GM12878 (cell line): ENCODE measurements at regions not wholly inside any gene's neighbourhood (a gene's known extent, or its start where the extent isn't known, plus 50 kb on each side); places are given as distances from the start of the nearest gene placed in this dataset.

Source experiments
- ATAC-seq: fragments of 200-7000 bp; cut with Tn5 transposase; 3 replicates; pipeline ENCODE4 v1.9.1; 2020; ENCODE audit warnings: mild to moderate bottlenecking, moderate library complexity
- BruUV-seq: library from RNA; stranded (reverse); fragments of 400-500 nt; replicated peaks from 2 replicates; lab custom pipeline; 2021; lab: Mats Ljungman, UMichigan
- CTCF ChIA-PET: fragments of 300-600 bp; sonication (Branson Sonifier 250); formaldehyde crosslinking; extraction: SDS; loops from one replicate; lab custom pipeline; 2021; ENCODE audit warnings: inconsistent platforms; lab: Yijun Ruan, JAX
- POLR2A ChIA-PET: fragments of 350-600 bp; formaldehyde crosslinking; extraction: SDS; loops from one replicate; lab custom pipeline; 2021; ENCODE audit warnings: inconsistent platforms; lab: Charles Lee
- RAD21 ChIA-PET: fragments of 300-600 bp; sonication (Branson Sonifier 250); formaldehyde crosslinking; loops from one replicate; lab custom pipeline; 2023; ENCODE audit warnings: antibody characterized with exemption; ENCODE audit not compliant: unreplicated experiment; lab: Charles Lee
- SMC1A ChIA-PET: fragments of 300-600 bp; sonication (Branson Sonifier 250); formaldehyde crosslinking; loops from one replicate; lab custom pipeline; 2023; ENCODE audit not compliant: unreplicated experiment, uncharacterized antibody; lab: Charles Lee
- DNase-seq: peaks from one replicate; pipeline ENCODE4 v3.0.0-alpha.2; 2011; ENCODE audit warnings: low read depth, low spot score
- FAIRE-seq: peaks from 3 replicates; lab custom pipeline; 2011; peaks lifted over from hg19 to GRCh38; lab: Jason Lieb, UNC
- H2AFZ ChIP-seq: 2 replicates; pipeline ENCODE4 v1.6.0; 2011; ENCODE audit warnings: low read depth, low read length, control low read depth; ENCODE audit not compliant: control insufficient read depth
- H3K27ac ChIP-seq: 2 replicates; pipeline ENCODE4 v1.5.1; 2011; ENCODE audit warnings: control low read depth; ENCODE audit not compliant: control insufficient read depth, insufficient read depth
- H3K27me3 ChIP-seq, 2 experiments: replicated peaks in 1 of 2; 2 replicates each; pipeline versions ENCODE4 v1.6.0 to v1.6.1; 2011; ENCODE audit warnings: low read length in 1 of 2; ENCODE audit not compliant: control insufficient read depth in 2 of 2, insufficient read depth in 2 of 2
- H3K36me3 ChIP-seq, 2 experiments: 2 replicates each; pipeline ENCODE4 v1.5.1; 2011; ENCODE audit warnings: low read length in 1 of 2; ENCODE audit not compliant: control insufficient read depth in 2 of 2, insufficient read depth in 2 of 2
- H3K4me1 ChIP-seq: 2 replicates; pipeline ENCODE4 v1.6.1; 2011; ENCODE audit warnings: mild to moderate bottlenecking, low read length, moderate library complexity, mixed read lengths; ENCODE audit not compliant: control insufficient read depth, insufficient read depth
- H3K4me2 ChIP-seq: 2 replicates; pipeline ENCODE4 v1.6.0; 2011; ENCODE audit warnings: control low read depth; ENCODE audit not compliant: control insufficient read depth, insufficient read depth
- H3K4me3 ChIP-seq: fragments of 200-600 bp; sonication (generic); 2 replicates; pipeline ENCODE4 v1.5.1; 2016
- H3K79me2 ChIP-seq: 2 replicates; pipeline ENCODE4 v1.6.0; 2011; ENCODE audit warnings: low read length; ENCODE audit not compliant: control insufficient read depth, insufficient read depth
- H3K9ac ChIP-seq: 2 replicates; pipeline ENCODE4 v1.8.0; 2011; ENCODE audit warnings: low read length, control low read depth, mixed read lengths; ENCODE audit not compliant: control insufficient read depth, insufficient read depth
- H3K9me3 ChIP-seq: replicated peaks from 3 replicates; pipeline ENCODE4 v1.5.1; 2011; ENCODE audit warnings: mild to moderate bottlenecking, low read length; ENCODE audit not compliant: control insufficient read depth, insufficient read depth
- H4K20me1 ChIP-seq: 2 replicates; pipeline ENCODE4 v1.6.0; 2011; ENCODE audit not compliant: control insufficient read depth, insufficient read depth
- E2F8 ChIP-seq: fragments of 450-650 bp; IDR thresholded peaks from 2 replicates; pipeline ENCODE4 v1.6.1; 2018; ENCODE audit warnings: mild to moderate bottlenecking, low read depth, moderate library complexity; ENCODE audit not compliant: partially characterized antibody
- E4F1 ChIP-seq: fragments of 450-650 bp; IDR thresholded peaks from 2 replicates; pipeline ENCODE4 v1.6.1; 2018; ENCODE audit warnings: borderline replicate concordance, mild to moderate bottlenecking; ENCODE audit not compliant: partially characterized antibody
- KLF5 ChIP-seq: fragments of 450-650 bp; IDR thresholded peaks from 2 replicates; pipeline ENCODE4 v1.6.1; 2014; ENCODE audit warnings: mild to moderate bottlenecking; ENCODE audit not compliant: partially characterized antibody
- POLR2AphosphoS2 ChIP-seq: IDR thresholded peaks from 2 replicates; pipeline ENCODE4 v1.6.1; 2011; ENCODE audit warnings: low read depth, mild to moderate bottlenecking, low read length, improper control_type of control experiment, moderate library complexity
- REST ChIP-seq: IDR thresholded peaks from 2 replicates; pipeline ENCODE4 v1.6.1; 2012; ENCODE audit warnings: mild to moderate bottlenecking, low read depth, low read length
- SIX5 ChIP-seq: IDR thresholded peaks from 2 replicates; pipeline ENCODE4 v1.6.1; 2011; ENCODE audit warnings: mild to moderate bottlenecking, low read depth, low read length, moderate library complexity; ENCODE audit not compliant: severe bottlenecking
- SMARCA5 ChIP-seq: fragments of 450-650 bp; IDR thresholded peaks from 2 replicates; pipeline ENCODE4 v1.6.1; 2017; ENCODE audit warnings: mild to moderate bottlenecking
- STAT1 ChIP-seq: fragments of 450-650 bp; conservative IDR thresholded peaks from 2 replicates; pipeline ENCODE4 v1.6.1; 2014; ENCODE audit warnings: antibody characterized with exemption, mild to moderate bottlenecking
- TBL1XR1 ChIP-seq: IDR thresholded peaks from 2 replicates; pipeline ENCODE4 v1.6.1; 2012; ENCODE audit warnings: low read depth, low read length, improper control_type of control experiment
- USF1 ChIP-seq: IDR thresholded peaks from 2 replicates; pipeline ENCODE4 v1.6.1; 2011; ENCODE audit warnings: borderline replicate concordance, low read depth, mild to moderate bottlenecking, moderate library complexity, mixed read lengths, low read length; ENCODE audit not compliant: insufficient read depth; ENCODE audit errors: extremely low read length
- WGBS: methylation state at CpG from one replicate; pipeline ENCODE4 v1.1.6; 2016; ENCODE audit warnings: low lambda C conversion rate; ENCODE audit not compliant: insufficient replicate concordance, insufficient coverage; ENCODE audit errors: missing lambda C conversion rate; 5-methylcytosine and 5-hydroxymethylcytosine counted together
- in situ Hi-C: fragments of 300-500 bp; cut with MboI; formaldehyde crosslinking; loops from 9 replicates; pipeline ENCODE4 v1.14.3; 2018; ENCODE audit warnings: mixed read lengths
- intact Hi-C: fragments of 100-400 bp; cut with micrococcal nuclease; formaldehyde crosslinking; loops from one replicate; pipeline ENCODE4 v1.14.2; 2022; ENCODE audit not compliant: unreplicated experiment
- TF ChIP-seq, protein P1 (sequence below): fragments of 450-650 bp; IDR thresholded peaks from 2 replicates; pipeline ENCODE4 v1.6.1; 2017; ENCODE audit warnings: mild to moderate bottlenecking

DNA sequence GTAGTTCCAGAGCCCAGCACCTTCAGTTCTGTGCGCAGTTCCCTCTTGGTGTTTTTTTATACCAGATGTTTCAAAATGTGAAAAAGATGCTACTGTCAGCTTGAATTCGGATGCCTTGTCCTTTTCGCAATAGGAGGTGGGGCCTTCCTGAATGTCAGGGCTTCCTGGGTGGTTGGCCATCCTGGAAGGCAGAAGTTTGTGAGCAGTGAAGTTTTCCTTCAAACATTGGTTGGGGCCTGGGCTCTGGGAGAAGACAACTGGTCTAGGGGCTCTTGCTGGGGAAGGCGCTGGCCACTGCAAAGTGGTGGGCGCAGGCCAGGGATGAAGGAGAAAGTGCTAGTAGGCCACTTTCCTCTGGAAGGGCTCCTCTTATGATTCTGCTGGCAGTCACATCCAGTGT lies 56.8 kb upstream of the JAZF1 start (continued):
- TF ChIP-seq USF1 = no peak
- no peak for TF ChIP-seq E2F8
- no peak for TF ChIP-seq REST

DNA sequence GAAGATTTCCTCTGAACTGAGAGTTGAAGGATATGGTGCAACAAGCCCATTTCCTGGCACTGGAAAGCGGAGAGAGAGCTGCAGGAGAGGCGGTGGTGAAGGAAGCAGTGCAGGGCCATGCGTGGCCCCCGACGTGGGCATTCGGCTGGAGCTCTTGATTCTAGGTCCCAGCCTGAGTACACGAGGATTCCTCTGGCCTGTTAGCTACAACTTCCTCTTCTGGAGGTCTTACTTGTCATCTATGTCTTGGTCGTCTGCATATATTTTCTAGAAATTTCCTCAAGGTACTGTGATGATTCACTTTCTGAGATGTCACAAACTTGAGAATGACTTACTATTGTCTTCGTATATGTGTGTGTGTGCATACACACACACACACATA lies 59.2 kb upstream of the JAZF1 start:
- POLR2A ChIA-PET = no interaction called here
- no peaks in the 10 kb centered on the region for H4K20me1 ChIP-seq
- no peak for ATAC-seq
- no peak overlapping the region for H3K27ac ChIP-seq
- intact Hi-C loops = no loop called here
- no peaks in the 10 kb centered on the region for H3K36me3 ChIP-seq
- no peak for FAIRE-seq
- H3K27me3 ChIP-seq = peaks cover 0 to 2% of the 10 kb centered on the region in 2 experiments; a peak in 2 of 4 replicates
- no peak overlapping the region for H3K4me3 ChIP-seq
- BruUV-seq = no TSS peak
- no peak for DNase-seq
- TF ChIP-seq SIX5 (no peak), SMARCA5 (no peak), KLF5 (no peak), POLR2AphosphoS2 (no peak), E4F1 (no peak), STAT1 (no peak), TBL1XR1 (no peak)
- TF ChIP-seq, protein P1, sequence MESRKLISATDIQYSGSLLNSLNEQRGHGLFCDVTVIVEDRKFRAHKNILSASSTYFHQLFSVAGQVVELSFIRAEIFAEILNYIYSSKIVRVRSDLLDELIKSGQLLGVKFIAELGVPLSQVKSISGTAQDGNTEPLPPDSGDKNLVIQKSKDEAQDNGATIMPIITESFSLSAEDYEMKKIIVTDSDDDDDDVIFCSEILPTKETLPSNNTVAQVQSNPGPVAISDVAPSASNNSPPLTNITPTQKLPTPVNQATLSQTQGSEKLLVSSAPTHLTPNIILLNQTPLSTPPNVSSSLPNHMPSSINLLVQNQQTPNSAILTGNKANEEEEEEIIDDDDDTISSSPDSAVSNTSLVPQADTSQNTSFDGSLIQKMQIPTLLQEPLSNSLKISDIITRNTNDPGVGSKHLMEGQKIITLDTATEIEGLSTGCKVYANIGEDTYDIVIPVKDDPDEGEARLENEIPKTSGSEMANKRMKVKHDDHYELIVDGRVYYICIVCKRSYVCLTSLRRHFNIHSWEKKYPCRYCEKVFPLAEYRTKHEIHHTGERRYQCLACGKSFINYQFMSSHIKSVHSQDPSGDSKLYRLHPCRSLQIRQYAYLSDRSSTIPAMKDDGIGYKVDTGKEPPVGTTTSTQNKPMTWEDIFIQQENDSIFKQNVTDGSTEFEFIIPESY = no peak
- TF ChIP-seq, all 136 proteins: peak for 0
- H3K79me2 ChIP-seq = no peaks in the 10 kb centered on the region
- 22% methylated on average over 9 of the region's 9 CpGs for WGBS
- no peak overlapping the region for H3K9ac ChIP-seq
- no peaks in the 10 kb centered on the region for H3K4me1 ChIP-seq
- ChIA-PET RAD21 (no interaction called here), CTCF (no interaction called here), SMC1A (interaction anchor here (0.6 kb wide), 1 partner anchor 76 kb away, joined by 3 read pairs; no protein-coding TSS in a partner anchor)
- no peak overlapping the region for H3K4me2 ChIP-seq
- no peak overlapping the region for H2AFZ ChIP-seq
- in situ Hi-C loops = no loop called here
- no peaks in the 10 kb centered on the region for H3K9me3 ChIP-seq
